NCI-H2081 treated with DMSO at 0.1 percent for 48 hours (cell line): ENCODE measurements at regions not wholly inside any gene's neighbourhood (a gene's known extent, or its start where the extent isn't known, plus 50 kb on each side); places are given as distances from the start of the nearest gene placed in this dataset.
"Not testable (repeated sequence)": the region's sequence is repeated elsewhere in the genome, so short reads cannot be mapped to it uniquely, and the experiment has no call there.

ENCODE experiments used
- DNase-seq: peaks from one replicate; lab custom pipeline; 2025; lab: John Stamatoyannopoulos, UW

DNA sequence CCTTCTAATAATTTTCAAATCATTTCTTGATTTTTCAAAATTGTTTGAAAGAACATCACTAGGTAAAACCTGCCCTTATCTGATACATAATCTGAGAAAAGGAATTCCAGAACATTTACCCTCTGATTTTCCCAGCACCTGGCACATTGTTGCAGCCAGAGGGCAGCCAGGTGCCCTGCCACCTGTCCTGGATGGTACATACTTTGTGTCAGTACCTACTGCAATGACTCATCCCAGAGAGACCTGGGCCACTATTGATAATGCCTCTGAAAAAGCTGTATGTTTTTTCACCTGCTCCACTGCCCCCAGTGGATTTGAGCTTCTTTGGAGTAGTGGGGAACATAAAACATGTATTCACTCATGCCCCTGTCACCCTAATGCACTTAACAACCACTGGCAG lies 648.9 kb upstream of the GBE1 start:
- DNase-seq = no peak

DNA sequence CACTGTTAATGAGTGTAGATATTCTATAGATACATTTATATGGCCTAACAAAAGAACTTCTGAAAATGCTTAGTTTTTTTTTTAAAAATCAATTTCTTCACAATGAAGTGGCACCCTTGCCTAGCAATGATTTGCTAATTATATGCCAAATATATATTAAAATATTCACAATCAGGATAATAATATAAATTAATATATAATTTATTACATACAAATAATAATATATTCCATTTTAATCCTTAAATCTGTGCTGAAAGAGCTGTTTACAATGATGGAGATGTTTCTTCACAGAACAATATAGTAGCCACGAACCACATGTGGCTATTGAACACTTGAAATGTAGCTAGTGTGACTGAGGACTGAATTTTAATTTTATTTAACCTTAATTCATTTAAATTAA lies 648.4 kb upstream of the GBE1 start:
- DNase-seq = no peak

DNA sequence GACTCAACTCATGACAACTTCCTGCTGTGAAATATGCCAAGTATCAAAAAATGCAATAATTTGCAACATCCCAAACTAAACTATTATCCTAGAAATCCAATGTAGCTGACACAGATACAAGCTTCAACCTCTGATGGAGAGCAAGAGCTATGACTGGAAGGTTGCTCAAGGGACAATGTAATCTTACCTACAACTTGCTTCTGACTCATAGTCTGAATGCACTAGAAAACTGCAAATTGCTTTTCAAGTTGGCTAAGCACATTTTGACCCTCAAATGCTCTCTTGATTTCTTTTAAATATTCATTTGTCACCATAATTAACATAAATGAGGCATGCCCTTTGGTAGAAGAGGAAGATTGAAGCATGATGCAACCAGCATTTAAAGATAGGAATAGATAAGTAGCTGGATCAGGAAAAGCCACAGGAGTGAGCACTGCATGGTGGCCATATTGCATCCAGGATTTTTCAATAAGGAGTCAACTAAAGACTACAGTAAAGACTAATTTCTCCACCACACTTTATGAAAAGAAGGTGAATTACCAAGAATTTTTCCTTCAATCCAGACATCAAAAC lies 630.8 kb upstream of the GBE1 start:
- no peak for DNase-seq

DNA sequence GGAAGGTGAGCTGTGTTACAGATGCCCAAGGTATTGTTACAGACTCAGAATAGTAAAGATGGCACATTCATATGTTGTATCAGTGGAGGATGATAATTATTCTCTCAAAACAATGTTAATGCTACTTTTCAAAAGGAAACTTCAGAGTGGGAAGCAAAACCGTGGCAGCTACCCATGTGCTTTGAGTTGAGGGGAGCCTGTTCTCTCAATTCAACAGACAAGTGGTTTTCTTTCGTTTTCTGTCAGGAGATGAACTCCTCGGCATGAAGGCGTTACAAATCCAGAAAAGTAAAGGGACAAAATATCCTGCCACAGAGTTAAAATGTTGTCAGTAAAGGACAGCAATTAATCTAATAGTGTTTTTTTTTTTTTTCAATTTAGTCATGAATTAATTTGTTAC lies 629.4 kb upstream of the GBE1 start:
- DNase-seq = no peak

DNA sequence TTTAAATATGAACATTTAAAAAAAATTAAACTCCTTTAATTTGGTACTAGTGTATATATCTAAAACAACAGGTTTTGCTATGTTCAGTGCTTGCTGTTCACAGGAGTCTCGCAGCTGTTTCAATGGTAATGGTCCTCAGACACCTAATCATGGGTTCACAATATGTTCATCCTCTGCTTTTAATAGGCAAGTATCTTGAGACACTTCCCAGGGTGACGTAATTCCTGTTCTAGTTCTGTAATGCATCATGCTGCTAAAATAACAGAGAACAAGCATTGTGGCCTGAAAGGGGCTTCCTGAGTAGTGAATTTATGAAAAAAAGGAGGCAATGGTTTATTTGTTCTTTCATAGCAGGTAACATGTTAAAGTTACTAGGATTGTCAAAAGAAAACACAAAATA lies 625.2 kb upstream of the GBE1 start:
- DNase-seq = no peak

DNA sequence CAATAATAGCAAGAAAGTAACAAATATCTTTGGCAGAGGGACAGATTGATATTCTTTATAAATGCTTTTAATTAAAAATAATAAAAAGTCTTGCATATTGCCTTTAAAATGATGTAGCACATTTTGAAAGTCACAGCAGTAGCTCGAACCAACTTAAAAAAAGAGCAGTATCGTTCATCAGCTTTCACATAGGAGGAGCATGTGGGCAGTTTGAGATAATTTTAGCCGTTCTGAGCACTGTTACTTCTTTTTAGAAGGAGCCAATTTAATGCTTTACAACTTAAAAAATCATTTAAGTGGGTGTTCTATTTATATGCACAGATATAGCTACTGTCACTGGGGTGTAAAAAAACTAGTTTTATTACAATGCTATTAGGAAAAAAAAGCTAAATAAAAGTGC lies 622.7 kb upstream of the GBE1 start:
- DNase-seq = no peak

DNA sequence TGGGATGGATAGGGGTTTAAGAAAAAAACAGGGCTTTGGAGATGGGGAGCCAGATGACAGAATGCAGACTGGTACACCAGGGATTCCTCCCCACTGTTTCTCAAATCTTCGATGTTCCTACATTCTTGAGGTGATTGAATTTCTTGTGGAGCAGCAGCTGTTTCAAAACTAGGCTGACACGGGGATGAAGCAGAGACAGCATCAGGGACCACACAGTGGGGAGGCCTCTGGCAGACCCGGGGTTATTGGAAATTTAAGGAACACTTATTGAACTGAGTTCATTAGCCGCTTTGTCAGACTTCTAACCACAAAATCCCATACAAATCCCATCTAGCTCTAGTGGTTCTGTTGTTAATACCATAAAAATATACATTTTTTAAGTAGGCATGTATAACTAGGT lies 621.4 kb upstream of the GBE1 start:
- no peak for DNase-seq

DNA sequence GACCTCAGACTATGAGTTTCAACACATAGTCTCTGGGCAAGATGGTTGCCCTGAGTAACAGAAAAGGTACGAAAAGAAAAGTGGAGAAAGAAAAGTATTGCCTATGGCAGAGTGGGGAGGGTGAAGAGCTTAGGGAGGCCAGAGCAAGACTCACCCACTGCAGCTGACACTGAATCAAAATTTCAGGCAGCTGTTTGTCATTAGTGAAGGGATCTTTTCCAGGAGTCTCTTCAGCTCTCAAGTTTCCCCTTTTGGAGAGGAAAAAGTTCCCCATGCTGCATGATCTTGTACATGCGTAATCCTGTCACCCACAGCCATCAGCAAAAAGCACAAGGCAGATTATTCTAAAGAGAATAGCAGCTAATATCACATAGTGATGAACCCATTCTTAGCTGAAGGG lies 616.9 kb upstream of the GBE1 start:
- DNase-seq = no peak

DNA sequence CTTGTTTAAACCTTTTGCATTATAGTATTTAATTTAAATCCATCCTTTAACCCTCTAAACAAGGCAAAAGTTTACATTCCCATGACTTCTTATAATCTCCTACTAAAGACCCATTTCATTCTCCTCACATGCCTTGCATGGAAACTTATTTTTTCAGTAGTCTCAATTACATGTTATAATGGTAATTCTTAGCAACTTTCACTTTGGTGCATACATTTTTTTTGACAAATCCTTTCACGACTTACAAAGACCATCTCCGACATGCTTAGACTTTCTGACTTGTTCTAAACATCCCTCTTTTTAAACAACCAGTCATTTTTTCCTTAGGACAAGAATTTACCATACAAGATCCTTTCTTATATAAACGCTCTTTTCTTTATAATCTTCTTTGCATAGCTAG lies 615.4 kb upstream of the GBE1 start:
- DNase-seq = no peak

DNA sequence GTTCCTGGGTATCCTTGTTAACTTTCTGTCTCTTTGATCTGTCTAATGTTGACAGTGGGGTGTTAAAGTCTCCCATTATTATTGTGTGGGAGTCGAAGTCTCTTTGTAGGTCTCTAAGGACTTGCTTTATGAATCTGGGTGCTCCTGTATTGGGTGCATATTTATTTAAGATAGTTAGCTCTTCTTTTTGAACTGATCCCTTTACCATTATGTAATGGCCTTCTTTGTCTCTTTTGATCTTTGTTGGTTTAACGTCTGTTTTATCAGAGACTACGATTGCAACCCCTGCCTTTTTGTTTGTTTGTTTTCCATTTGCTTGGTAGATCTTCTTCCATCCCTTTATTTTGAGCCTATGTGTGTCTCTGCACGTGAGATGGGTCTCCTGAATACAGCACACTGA lies 612.4 kb upstream of the GBE1 start:
- not testable (repeated sequence) for DNase-seq

DNA sequence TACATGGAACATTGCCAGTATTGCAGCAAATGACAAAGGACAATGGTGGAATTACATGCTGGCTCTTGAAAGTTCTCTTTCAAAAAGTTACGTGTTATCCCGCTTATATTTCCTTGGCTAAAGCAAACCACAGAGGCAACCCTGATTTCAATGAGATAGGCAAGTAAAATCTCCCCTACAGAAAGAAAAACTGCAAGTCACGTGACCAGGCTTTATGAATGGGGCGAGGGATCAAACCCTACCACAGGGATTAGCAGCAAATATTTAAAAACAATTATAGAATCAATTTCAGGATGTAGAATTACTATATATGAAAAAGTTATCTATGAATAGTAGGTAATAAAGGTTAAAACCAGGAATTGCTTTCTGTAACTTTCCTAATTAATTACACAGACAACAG lies 603.4 kb upstream of the GBE1 start:
- DNase-seq = no peak

DNA sequence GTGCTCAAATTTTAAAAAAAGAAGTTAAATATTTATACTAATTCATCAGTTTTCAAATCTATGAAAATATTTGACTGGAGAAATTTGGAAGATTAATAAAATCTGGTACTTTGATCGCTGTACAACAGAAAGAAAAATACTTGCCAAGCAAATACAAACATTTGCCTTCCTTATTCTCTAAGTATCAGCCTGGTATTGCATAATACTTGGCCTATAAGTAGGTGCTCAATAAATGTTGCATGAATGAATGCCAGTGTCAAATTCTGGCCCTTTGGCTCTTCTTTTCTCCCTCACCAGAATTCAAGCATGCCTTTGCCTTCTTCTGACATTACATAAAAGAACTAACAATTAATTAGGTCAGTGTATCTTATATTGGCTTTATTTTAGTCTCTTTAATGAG lies 601.7 kb upstream of the GBE1 start:
- no peak for DNase-seq

DNA sequence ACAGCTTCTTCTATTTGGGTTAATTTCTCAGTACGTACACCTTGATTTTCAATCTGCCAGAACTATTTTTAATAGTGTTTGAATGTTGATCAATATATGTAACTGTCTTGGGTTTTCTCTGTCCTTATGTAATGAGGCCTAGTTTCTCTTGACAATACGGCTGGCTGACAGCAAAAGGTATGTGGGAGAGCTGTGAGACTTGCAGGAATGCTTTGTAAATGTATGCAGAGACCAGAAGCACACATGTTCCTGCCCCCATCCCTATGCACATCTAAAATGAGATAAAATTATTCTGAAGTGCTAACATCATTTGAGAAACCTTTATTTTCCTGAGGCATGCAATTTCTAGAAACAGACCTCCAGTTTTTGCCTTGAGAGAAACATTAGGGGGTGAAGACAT lies 593.8 kb upstream of the GBE1 start:
- DNase-seq = no peak

DNA sequence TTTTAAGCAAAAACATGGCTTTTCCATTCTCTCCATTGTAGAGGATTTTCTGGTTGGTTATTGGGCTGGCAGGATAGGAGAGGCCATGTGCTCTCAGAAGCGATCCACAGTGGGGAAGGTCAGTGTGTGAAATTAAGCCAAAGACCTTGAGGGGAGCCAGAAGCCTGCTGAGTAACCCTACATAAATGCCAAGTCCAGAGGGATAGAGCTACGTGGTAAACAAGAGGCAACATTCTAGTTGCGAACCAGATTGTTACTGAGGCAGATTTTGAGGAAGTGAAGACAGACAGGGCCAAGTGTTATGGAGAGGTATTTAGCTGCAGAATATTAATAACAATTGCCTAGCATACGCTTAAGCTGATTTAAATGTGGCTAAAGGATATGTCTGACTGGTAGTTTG lies 592.8 kb upstream of the GBE1 start:
- peak; percentile 0 for DNase-seq

DNA sequence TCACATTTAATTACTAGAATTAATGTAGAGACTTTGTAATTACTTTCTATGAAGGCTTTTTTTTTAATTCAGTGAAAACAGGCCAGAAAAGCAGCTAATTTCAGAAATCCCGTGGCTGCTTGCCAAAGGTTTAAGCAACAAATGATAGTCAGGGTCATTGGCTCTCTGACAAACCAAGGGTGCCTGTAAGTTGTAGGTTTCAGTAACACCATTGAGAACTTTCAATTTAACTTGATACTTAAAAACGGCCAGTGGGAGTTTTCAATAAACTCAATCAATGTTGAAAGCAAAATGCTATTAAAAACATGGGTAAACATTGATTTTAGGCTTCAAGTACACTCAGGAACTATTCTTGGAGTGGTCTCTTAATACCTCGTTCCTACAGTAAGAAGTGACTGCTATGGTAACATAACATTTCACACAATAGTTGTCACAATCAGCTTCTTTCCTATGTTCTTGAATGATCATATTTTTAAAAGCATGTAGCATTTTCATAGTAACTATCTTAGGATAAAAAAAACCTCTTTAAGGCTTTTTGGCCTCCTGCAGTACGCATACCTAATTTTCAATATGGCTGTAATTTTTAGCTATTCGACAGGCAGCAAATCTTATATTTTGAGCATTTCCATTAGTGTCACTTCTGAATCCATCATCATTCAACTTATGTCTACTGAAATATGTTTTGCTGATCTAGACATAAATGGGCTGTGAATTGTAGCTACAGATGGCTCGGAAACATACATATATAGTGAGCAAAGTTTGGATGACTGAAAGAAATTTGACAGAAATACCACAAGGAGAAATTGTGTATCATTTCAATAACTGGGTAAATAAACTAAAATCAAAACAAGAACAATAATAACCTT lies 592.1 kb upstream of the GBE1 start:
- DNase-seq = no peak

DNA sequence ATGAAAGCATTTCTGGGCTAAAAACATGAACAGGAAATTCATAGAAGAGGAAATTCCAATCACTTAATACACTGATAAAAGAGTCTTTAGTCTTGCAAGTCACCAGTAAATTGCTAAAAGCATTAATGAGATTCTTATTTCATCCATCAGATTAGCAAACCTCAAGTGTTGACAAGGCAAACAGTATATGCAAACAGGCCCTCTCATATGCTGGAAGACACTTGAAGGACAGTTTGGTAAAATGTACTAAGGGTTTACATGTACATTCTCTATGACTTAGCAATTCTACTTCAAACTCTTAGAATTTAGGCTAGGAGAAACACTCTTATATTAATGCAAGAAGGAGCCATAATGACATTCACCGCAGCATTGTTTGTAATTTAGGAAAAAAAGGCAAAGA lies 586.1 kb upstream of the GBE1 start:
- DNase-seq = no peak

DNA sequence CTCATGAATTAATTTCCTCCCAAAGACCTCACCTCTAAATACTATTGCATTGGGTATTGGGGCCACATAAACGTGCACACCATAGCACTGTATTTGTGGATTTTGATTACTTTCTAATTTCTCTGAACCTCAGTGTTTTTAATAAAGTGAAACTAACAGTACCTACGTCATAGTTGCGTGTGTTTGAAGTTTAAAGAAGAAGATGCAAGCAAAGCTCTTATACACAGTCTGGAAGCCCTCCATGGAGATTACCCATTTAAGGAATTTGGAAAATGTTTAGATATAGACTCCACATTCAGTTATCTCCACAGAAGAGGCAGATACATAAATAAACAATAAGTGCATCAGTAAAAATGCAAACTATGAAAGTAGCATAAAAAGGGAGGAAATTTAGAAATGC lies 581.1 kb upstream of the GBE1 start:
- DNase-seq = no peak

DNA sequence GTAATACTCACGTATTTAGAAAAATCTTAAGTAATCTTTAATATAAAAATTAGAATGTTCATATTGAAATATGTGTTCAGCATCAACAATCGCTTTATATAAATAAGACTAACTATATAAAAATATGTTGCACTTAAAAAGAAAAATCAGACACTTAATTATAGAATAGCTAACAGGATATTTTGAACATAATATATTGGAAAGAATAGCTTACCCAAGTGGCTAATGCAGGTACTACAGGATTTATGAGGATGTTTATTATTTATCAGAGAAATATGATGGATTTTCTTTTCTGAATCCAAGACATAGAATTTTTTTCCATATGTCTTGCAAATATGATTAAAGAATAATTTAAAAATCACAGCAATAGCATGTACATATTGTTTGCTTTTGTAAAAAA lies 567.9 kb upstream of the GBE1 start:
- DNase-seq = no peak

DNA sequence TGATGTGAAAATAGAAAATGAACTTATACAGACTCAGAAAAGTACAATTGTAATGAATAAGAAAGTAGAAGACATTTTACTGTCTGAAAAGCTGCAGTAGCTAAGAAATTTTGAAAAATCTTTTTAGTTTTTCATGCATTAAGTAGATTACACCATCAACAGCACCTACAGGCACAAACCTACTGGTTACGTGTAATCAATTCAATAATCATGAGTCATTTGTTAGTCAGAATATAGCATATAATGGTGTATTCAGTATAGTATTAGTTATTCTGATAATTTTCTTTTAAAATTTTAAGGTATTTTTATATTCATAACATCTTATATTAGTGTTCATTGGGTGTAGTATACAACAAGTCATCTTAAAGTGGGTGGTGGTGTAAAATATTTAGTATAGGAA lies 550.5 kb upstream of the GBE1 start:
- DNase-seq = no peak

DNA sequence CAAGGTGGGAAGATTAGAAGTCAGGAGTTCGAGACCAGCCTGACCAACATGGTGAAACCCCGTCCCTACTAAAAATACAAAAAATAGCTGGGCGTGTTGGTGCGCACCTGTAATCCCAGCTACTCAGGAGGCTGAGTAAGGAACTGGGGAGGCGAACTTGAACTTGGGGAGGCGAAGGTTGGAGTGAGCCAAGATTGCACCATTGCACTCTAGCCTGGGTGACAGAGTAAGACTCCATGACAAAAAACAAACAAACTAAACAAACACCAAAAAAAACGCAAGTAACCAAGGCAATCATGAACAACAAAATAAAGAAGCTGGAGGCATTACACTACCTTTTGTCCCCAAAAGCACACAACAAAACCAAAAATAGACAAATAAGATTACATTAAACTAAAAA lies 547.3 kb upstream of the GBE1 start:
- DNase-seq = no peak

DNA sequence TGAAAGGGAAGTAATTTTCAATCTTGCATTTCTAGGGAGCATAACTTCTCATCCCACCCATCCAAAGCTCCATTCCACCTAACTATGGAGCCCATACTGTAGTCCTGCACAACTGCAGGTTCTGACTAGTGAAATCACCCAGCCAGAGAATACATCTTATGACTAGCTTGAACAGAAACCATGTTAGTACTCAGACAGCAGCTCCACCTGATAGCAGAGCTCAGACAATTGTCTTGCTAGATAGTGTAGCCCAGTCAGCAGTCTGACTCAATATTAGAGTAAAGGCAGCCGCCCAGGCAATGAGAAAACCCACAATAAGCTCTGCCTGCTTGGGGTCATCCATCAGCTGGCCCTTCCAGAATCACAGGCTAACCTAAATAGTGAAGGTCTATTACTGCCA lies 544.7 kb upstream of the GBE1 start:
- DNase-seq = no peak

DNA sequence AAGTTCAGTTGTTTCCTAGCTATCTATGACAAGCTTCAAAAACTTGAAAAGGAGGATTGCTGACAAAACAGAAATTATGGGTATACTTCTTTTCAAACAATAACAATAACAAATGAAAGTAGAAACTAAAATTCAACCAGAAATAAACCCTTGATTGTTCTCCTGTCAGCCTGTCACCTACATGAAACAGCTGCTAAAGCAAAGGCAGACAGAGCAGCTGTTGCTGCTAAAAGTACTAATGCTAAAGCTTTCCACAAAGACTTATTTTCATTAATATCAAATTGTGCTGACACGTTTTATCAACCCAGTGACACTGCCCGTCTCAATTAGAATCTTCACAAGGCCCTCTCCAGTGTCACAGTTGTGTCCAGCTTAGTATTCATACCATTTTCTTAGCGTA lies 533.2 kb upstream of the GBE1 start:
- no peak for DNase-seq

DNA sequence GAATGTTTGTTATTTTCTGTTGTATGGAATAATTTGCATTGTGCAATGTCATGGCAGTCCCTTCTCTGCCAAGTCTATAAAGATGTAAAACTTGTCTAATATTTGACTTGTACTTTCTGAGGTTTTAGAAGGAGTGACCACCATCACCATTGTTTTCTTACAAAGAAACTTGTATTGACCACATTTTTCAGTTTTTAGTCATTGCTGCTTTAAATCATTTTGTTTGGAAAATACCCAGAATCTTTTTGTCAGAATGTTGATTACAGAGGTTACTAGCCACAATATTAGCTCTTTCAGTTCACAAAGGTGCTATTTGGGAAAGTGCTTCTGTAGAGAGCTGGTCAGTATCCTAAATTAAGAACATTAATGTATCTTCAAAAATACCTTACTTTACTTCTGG lies 532.4 kb upstream of the GBE1 start:
- DNase-seq = no peak

DNA sequence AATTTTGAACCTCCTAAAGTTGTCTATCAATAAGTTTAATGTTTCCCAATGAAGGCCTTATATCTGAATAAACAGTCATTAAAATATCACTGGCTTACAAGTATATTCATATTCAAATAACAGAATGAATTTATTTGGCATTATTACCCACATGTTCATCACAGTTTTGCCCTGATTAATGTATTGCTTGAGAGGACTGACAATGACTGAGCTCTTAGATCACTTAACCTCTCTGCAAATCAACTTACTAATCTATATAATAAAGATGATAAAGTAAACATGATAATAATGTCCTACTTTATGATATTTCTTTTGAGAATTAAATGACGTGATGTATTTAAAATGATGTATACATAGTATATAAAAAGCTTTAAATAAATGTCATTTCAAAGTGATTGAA lies 532.0 kb upstream of the GBE1 start:
- no peak for DNase-seq
